Thyroid gland (tissue), 4 donors: ENCODE measurements at regions not wholly inside any gene's neighbourhood (a gene's known extent, or its start where the extent isn't known, plus 50 kb on each side); places are given as distances from the start of the nearest gene placed in this dataset.

Source experiments
- POLR2A ChIP-seq, 2 donors: fragments of 450-650 bp; IDR thresholded peaks; one replicate each; pipeline ENCODE4 v1.6.1; 2017; ENCODE audit warnings: antibody characterized with exemption in 2 of 2, mild to moderate bottlenecking in 2 of 2, moderate library complexity in 1 of 2
- TF ChIP-seq, protein P1 (sequence below), 6 experiments: fragments of 200-600 bp in 3 of 6; fragments of 450-650 bp in 3 of 6; sonication (generic) in 3 of 6; IDR thresholded peaks; one replicate each; pipeline ENCODE4 v1.5.1; 2016 to 2019; ENCODE audit warnings: antibody characterized with exemption in 6 of 6, mild to moderate bottlenecking in 2 of 6, inconsistent platforms in 1 of 6, moderate library complexity in 1 of 6

DNA sequence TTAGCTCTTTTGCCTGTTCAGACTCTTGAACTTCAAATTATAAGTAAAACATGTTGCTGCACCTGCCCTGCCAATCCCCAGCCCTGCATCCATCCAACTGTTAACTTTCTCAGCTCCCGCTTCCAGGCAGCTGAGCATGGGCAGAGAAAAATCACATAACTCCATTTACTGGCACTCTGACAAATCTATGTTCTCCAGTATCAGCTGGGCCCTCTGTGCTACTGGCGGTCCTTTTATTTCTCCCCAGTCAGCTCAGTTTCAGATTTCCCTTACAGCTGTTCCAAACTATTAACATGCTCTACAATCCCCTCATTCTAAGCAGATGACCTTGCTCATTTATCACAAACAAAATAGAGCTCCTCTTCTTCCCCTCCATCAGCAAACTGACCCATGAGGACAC is 240.4 kb upstream of the TET2 start:
- TF ChIP-seq, protein P1, sequence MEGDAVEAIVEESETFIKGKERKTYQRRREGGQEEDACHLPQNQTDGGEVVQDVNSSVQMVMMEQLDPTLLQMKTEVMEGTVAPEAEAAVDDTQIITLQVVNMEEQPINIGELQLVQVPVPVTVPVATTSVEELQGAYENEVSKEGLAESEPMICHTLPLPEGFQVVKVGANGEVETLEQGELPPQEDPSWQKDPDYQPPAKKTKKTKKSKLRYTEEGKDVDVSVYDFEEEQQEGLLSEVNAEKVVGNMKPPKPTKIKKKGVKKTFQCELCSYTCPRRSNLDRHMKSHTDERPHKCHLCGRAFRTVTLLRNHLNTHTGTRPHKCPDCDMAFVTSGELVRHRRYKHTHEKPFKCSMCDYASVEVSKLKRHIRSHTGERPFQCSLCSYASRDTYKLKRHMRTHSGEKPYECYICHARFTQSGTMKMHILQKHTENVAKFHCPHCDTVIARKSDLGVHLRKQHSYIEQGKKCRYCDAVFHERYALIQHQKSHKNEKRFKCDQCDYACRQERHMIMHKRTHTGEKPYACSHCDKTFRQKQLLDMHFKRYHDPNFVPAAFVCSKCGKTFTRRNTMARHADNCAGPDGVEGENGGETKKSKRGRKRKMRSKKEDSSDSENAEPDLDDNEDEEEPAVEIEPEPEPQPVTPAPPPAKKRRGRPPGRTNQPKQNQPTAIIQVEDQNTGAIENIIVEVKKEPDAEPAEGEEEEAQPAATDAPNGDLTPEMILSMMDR (IDR thresholded peaks at IDR 0.05): no peak
- no peak for TF ChIP-seq POLR2A (IDR thresholded peaks at IDR 0.05)
